ENCODE measurements at regions not wholly inside any gene's neighbourhood (a gene's known extent, or its start where the extent isn't known, plus 50 kb on each side); places are given as distances from the start of the nearest gene placed in this dataset.
"Not testable (repeated sequence)": the region's sequence is repeated elsewhere in the genome, so short reads cannot be mapped to it uniquely, and the experiment has no call there.

DNA sequence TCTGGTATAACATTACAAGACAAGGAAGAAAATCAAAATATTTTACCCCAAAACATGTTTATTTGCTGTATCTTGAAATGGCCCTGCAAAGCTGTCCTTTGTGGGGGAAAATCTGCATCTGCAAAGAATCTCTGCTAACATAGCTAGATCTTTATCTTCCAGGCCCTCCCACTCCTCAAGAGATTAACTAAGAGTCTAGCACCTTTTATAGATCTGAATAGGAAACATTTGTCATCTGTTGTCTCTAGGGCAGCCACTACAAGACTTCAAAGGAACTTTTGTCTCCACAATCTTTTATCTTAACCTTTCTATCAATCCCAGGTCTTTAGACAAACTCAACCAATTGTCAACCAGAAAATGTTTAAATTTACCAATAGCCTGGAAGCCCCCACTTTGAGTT is 427.6 kb upstream of the ID2 start:
- H3K27ac ChIP-seq (ENCODE audit: low read depth, low read length); H3K4me3 ChIP-seq (ENCODE audit: low read length in 3 of 3); H3K9ac ChIP-seq (ENCODE audit: low read depth in 1 of 3, low read length in 3 of 3); H3K36me3 ChIP-seq (ENCODE audit: control insufficient read depth in 3 of 3, insufficient read depth in 3 of 3, low read length in 3 of 3); H3K9me3 ChIP-seq (ENCODE audit: control insufficient read depth in 3 of 3, low read length in 3 of 3); H3K27me3 ChIP-seq (ENCODE audit: control insufficient read depth in 3 of 3, insufficient read depth in 3 of 3, low read length in 3 of 3); H3K4me1 ChIP-seq (ENCODE audit: control insufficient read depth in 3 of 3, insufficient read depth in 3 of 3, low read length in 3 of 3): not testable (repeated sequence)

DNA sequence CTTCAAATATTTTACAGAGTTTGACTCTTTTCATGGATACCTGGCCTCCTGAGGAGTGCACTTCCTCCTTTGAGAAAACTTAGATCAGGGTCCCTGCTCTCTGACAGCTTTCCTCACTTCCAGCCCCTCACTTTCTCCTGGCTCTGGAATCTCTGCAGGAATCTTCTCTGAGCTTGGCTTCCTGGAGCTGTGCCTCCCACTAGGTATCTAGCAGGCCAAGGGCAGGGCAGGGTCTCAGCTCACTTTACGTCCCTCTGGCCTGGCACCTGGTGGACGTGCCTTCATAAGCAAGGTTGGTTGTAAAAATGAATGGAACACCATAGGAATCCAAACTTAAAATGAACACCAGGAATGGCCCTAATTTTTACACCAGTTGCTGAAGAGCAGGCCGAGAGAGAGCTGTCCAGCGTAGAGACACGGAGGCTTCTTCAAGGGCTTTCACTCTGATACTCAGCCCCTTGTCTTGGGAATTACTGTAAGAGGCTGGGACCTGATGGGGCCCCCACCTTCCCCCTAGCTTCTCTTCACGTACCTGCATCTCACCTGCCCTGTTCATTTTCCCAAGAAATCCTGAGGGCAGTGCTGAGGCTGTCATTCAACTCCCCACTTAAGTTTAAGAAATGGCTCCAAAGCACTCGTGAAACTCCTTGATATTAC is 426.9 kb upstream of the ID2 start:
- H3K9ac ChIP-seq (ENCODE audit: low read depth in 1 of 3, low read length in 3 of 3): no peak overlapping the region
- H3K4me3 ChIP-seq (ENCODE audit: low read length in 3 of 3): no peak overlapping the region
- H3K36me3 ChIP-seq (ENCODE audit: control insufficient read depth in 3 of 3, insufficient read depth in 3 of 3, low read length in 3 of 3): no peaks in the 10 kb centered on the region
- H3K4me1 ChIP-seq (ENCODE audit: control insufficient read depth in 3 of 3, insufficient read depth in 3 of 3, low read length in 3 of 3): peaks cover 0 to 3% (median 0%) of the 10 kb centered on the region in 3 donors
- no peaks in the 10 kb centered on the region for H3K27me3 ChIP-seq (ENCODE audit: control insufficient read depth in 3 of 3, insufficient read depth in 3 of 3, low read length in 3 of 3)
- H3K9me3 ChIP-seq (ENCODE audit: control insufficient read depth in 3 of 3, low read length in 3 of 3): no peaks in the 10 kb centered on the region
- no peak overlapping the region for H3K27ac ChIP-seq (ENCODE audit: low read depth, low read length)

DNA sequence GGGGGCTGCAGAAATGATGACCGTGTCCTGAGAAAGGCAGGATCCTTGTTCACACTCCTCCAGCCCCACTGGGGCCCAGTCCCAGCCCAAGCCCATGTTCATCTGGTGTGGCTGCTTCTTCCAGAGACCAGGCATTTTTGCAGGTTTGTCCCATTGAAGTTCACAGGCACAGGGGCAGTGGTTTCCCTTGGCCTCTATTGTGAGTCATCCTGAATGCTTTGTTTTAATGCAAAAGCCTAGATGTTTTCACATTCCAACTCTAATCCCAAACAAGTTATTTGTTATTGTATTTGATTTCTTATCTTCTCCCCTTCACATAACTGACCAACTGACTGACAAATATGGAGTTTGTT is 426.4 kb upstream of the ID2 start:
- Histone ChIP-seq H3K4me1 (ENCODE audit: control insufficient read depth in 3 of 3, insufficient read depth in 3 of 3, low read length in 3 of 3) (peaks cover 0 to 3% (median 0%) of the 10 kb centered on the region in 3 donors), H3K9ac (ENCODE audit: low read depth in 1 of 3, low read length in 3 of 3) (no peak overlapping the region), H3K9me3 (ENCODE audit: control insufficient read depth in 3 of 3, low read length in 3 of 3) (no peaks in the 10 kb centered on the region), H3K27ac (ENCODE audit: low read depth, low read length) (no peak overlapping the region), H3K4me3 (ENCODE audit: low read length in 3 of 3) (no peak overlapping the region), H3K36me3 (ENCODE audit: control insufficient read depth in 3 of 3, insufficient read depth in 3 of 3, low read length in 3 of 3) (no peaks in the 10 kb centered on the region), H3K27me3 (ENCODE audit: control insufficient read depth in 3 of 3, insufficient read depth in 3 of 3, low read length in 3 of 3) (no peaks in the 10 kb centered on the region)

DNA sequence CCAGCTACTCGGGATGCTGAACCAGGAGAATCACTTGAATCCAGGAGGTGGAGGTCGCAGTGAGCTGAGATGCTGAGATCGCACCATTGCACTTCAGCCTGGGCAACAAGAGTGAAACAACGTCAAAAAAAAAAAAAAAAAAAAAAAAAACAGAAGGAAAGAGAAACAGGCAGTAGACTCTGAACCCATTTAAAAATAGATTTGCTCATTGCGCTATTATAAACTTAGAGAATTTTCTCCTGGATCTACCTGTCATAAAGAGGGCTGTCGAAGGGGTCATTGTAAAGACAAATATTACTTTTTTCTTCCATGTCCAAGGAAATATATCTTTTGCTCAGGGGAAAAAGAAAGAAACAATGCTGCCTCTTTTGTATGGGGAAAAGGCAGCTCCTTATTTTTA is 425.0 kb upstream of the ID2 start:
- peaks cover 0 to 3% (median 0%) of the 10 kb centered on the region in 3 donors for H3K4me1 ChIP-seq (ENCODE audit: control insufficient read depth in 3 of 3, insufficient read depth in 3 of 3, low read length in 3 of 3)
- H3K27ac ChIP-seq (ENCODE audit: low read depth, low read length): no peak overlapping the region
- no peaks in the 10 kb centered on the region for H3K27me3 ChIP-seq (ENCODE audit: control insufficient read depth in 3 of 3, insufficient read depth in 3 of 3, low read length in 3 of 3)
- H3K4me3 ChIP-seq (ENCODE audit: low read length in 3 of 3): no peak overlapping the region
- no peaks in the 10 kb centered on the region for H3K36me3 ChIP-seq (ENCODE audit: control insufficient read depth in 3 of 3, insufficient read depth in 3 of 3, low read length in 3 of 3)
- H3K9ac ChIP-seq (ENCODE audit: low read depth in 1 of 3, low read length in 3 of 3): no peak overlapping the region
- H3K9me3 ChIP-seq (ENCODE audit: control insufficient read depth in 3 of 3, low read length in 3 of 3): no peaks in the 10 kb centered on the region

DNA sequence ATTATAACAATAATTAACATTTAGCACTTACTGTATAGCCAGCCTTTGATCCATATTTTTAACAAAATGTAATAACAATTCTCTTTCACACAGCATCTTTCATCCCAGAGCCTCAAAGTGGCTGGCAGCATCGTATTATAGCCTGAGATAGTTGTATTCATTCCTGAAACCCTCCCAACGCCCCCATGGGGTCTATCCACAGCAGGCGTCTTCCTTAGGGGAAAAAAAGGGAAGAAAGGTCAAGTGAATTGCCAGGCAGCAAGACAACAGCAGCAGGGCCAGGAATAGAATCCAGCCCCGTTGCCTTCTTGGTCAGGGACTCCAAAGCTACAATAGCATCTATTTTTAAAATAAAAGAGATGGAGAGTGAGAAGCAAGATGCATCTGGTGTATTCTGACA is 424.4 kb upstream of the ID2 start:
- H3K27me3 ChIP-seq (ENCODE audit: control insufficient read depth in 3 of 3, insufficient read depth in 3 of 3, low read length in 3 of 3): no peaks in the 10 kb centered on the region
- peaks cover 0 to 3% (median 0%) of the 10 kb centered on the region in 3 donors for H3K4me1 ChIP-seq (ENCODE audit: control insufficient read depth in 3 of 3, insufficient read depth in 3 of 3, low read length in 3 of 3)
- no peak overlapping the region for H3K27ac ChIP-seq (ENCODE audit: low read depth, low read length)
- H3K9me3 ChIP-seq (ENCODE audit: control insufficient read depth in 3 of 3, low read length in 3 of 3): no peaks in the 10 kb centered on the region
- H3K36me3 ChIP-seq (ENCODE audit: control insufficient read depth in 3 of 3, insufficient read depth in 3 of 3, low read length in 3 of 3): no peaks in the 10 kb centered on the region
- H3K4me3 ChIP-seq (ENCODE audit: low read length in 3 of 3): no peak overlapping the region
- H3K9ac ChIP-seq (ENCODE audit: low read depth in 1 of 3, low read length in 3 of 3): no peak overlapping the region

- H3K36me3 ChIP-seq (ENCODE audit: control insufficient read depth in 3 of 3, insufficient read depth in 3 of 3, low read length in 3 of 3): no peaks in the 10 kb centered on the region
- no peak overlapping the region for H3K9ac ChIP-seq (ENCODE audit: low read depth in 1 of 3, low read length in 3 of 3)
- H3K27me3 ChIP-seq (ENCODE audit: control insufficient read depth in 3 of 3, insufficient read depth in 3 of 3, low read length in 3 of 3): no peaks in the 10 kb centered on the region
- H3K4me1 ChIP-seq (ENCODE audit: control insufficient read depth in 3 of 3, insufficient read depth in 3 of 3, low read length in 3 of 3): no peaks in the 10 kb centered on the region
- H3K4me3 ChIP-seq (ENCODE audit: low read length in 3 of 3): no peak overlapping the region
- H3K9me3 ChIP-seq (ENCODE audit: control insufficient read depth in 3 of 3, low read length in 3 of 3): no peaks in the 10 kb centered on the region
- no peak overlapping the region for H3K27ac ChIP-seq (ENCODE audit: low read depth, low read length)
Observed at GRCh38 chr2:8258406-8258805, 423.4 kb upstream of the ID2 start.

- no peaks in the 10 kb centered on the region for H3K4me1 ChIP-seq (ENCODE audit: control insufficient read depth in 3 of 3, insufficient read depth in 3 of 3, low read length in 3 of 3)
- H3K27ac ChIP-seq (ENCODE audit: low read depth, low read length): no peak overlapping the region
- H3K4me3 ChIP-seq (ENCODE audit: low read length in 3 of 3): no peak overlapping the region
- H3K9ac ChIP-seq (ENCODE audit: low read depth in 1 of 3, low read length in 3 of 3): no peak overlapping the region
- H3K36me3 ChIP-seq (ENCODE audit: control insufficient read depth in 3 of 3, insufficient read depth in 3 of 3, low read length in 3 of 3): no peaks in the 10 kb centered on the region
- H3K27me3 ChIP-seq (ENCODE audit: control insufficient read depth in 3 of 3, insufficient read depth in 3 of 3, low read length in 3 of 3): no peaks in the 10 kb centered on the region
- no peaks in the 10 kb centered on the region for H3K9me3 ChIP-seq (ENCODE audit: control insufficient read depth in 3 of 3, low read length in 3 of 3)
Observed at GRCh38 chr2:8259106-8259840, 422.6 kb upstream of the ID2 start.

- Histone ChIP-seq H3K4me1 (ENCODE audit: control insufficient read depth in 3 of 3, insufficient read depth in 3 of 3, low read length in 3 of 3) (no peaks in the 10 kb centered on the region), H3K27me3 (ENCODE audit: control insufficient read depth in 3 of 3, insufficient read depth in 3 of 3, low read length in 3 of 3) (no peaks in the 10 kb centered on the region), H3K27ac (ENCODE audit: low read depth, low read length) (no peak overlapping the region), H3K4me3 (ENCODE audit: low read length in 3 of 3) (no peak overlapping the region), H3K36me3 (ENCODE audit: control insufficient read depth in 3 of 3, insufficient read depth in 3 of 3, low read length in 3 of 3) (no peaks in the 10 kb centered on the region), H3K9me3 (ENCODE audit: control insufficient read depth in 3 of 3, low read length in 3 of 3) (no peaks in the 10 kb centered on the region), H3K9ac (ENCODE audit: low read depth in 1 of 3, low read length in 3 of 3) (no peak overlapping the region)
Observed at GRCh38 chr2:8259841-8260178, 422.0 kb upstream of the ID2 start.

DNA sequence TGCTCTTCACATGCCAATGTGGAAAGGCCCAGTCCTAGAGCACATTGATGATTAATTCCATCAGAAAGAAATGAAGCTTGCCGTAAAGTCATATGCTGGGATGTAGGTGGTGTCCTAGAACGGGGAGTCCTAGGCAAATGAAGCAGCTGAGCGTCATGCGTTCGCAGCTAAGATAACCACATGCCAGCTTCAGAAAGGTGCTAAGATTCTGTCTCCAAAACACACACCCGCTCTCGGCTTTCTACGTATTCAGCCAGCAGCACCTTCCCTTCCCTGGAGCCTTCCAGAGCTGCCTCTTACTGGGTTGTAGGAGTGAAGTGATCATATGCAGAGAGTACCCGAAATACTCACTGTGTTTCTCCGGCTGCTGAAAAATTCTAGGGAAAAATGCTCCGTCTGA is 421.6 kb upstream of the ID2 start:
- H3K36me3 ChIP-seq (ENCODE audit: control insufficient read depth in 3 of 3, insufficient read depth in 3 of 3, low read length in 3 of 3): no peaks in the 10 kb centered on the region
- H3K9me3 ChIP-seq (ENCODE audit: control insufficient read depth in 3 of 3, low read length in 3 of 3): no peaks in the 10 kb centered on the region
- no peak overlapping the region for H3K9ac ChIP-seq (ENCODE audit: low read depth in 1 of 3, low read length in 3 of 3)
- no peaks in the 10 kb centered on the region for H3K4me1 ChIP-seq (ENCODE audit: control insufficient read depth in 3 of 3, insufficient read depth in 3 of 3, low read length in 3 of 3)
- no peaks in the 10 kb centered on the region for H3K27me3 ChIP-seq (ENCODE audit: control insufficient read depth in 3 of 3, insufficient read depth in 3 of 3, low read length in 3 of 3)
- no peak overlapping the region for H3K27ac ChIP-seq (ENCODE audit: low read depth, low read length)
- H3K4me3 ChIP-seq (ENCODE audit: low read length in 3 of 3): no peak overlapping the region

DNA sequence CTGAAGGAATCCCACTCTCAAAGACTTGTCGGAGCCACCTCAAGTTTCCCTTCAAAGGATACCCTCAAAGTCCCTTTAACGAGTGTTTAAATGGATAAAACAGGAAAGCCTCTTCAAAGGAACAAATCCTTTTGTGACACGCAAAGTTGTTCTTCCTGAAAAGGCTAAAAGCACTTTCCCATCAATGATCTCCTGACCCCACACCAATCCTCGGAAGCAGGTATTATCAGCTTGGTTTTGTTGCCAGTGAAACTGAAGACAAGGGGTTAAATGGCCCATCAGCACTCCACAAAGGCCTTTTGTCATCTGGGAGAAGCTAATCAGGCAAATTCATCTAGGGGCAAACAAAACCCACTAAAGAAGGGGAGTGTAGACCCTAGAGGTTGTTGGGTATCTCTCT is 418.0 kb upstream of the ID2 start:
- H3K9ac ChIP-seq (ENCODE audit: low read depth in 1 of 3, low read length in 3 of 3): no peak overlapping the region
- H3K4me1 ChIP-seq (ENCODE audit: control insufficient read depth in 3 of 3, insufficient read depth in 3 of 3, low read length in 3 of 3): no peaks in the 10 kb centered on the region
- H3K36me3 ChIP-seq (ENCODE audit: control insufficient read depth in 3 of 3, insufficient read depth in 3 of 3, low read length in 3 of 3): no peaks in the 10 kb centered on the region
- H3K9me3 ChIP-seq (ENCODE audit: control insufficient read depth in 3 of 3, low read length in 3 of 3): no peaks in the 10 kb centered on the region
- H3K4me3 ChIP-seq (ENCODE audit: low read length in 3 of 3): no peak overlapping the region
- H3K27ac ChIP-seq (ENCODE audit: low read depth, low read length): no peak overlapping the region
- H3K27me3 ChIP-seq (ENCODE audit: control insufficient read depth in 3 of 3, insufficient read depth in 3 of 3, low read length in 3 of 3): no peaks in the 10 kb centered on the region
